ENCODE measurements at regions not wholly inside any gene's neighbourhood (a gene's known extent, or its start where the extent isn't known, plus 50 kb on each side); places are given as distances from the start of the nearest gene placed in this dataset.

DNA sequence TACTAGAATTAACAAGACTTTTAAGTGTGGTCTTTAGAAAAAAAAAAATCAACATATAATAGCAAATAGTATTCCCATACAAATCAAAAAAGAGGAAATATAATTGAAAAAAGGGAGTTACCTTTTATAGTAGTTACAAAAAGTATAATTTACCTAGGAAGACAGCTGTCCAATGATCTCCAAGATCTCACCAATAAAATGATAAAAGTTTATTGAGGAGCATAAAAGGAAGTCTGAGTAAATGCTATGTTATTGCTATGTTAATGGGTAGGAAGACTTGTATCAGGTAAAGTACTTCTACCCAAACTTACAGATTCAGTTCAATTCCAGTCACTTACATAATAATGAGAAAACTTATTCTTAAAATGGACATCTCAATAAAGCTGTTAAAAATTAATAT is 379.0 kb upstream of the TPM1 start:
- Mint-ChIP-seq H3K4me1 (no peaks in the 10 kb centered on the region), H3K36me3 (peaks cover 2% of the 10 kb centered on the region), H3K4me3 (no peak overlapping the region), H3K27me3 (ENCODE audit: low read depth) (no peaks in the 10 kb centered on the region), H3K27ac (no peak overlapping the region), H3K9me3 (peaks cover 4% of the 10 kb centered on the region)
- TF ChIP-seq, protein P1, sequence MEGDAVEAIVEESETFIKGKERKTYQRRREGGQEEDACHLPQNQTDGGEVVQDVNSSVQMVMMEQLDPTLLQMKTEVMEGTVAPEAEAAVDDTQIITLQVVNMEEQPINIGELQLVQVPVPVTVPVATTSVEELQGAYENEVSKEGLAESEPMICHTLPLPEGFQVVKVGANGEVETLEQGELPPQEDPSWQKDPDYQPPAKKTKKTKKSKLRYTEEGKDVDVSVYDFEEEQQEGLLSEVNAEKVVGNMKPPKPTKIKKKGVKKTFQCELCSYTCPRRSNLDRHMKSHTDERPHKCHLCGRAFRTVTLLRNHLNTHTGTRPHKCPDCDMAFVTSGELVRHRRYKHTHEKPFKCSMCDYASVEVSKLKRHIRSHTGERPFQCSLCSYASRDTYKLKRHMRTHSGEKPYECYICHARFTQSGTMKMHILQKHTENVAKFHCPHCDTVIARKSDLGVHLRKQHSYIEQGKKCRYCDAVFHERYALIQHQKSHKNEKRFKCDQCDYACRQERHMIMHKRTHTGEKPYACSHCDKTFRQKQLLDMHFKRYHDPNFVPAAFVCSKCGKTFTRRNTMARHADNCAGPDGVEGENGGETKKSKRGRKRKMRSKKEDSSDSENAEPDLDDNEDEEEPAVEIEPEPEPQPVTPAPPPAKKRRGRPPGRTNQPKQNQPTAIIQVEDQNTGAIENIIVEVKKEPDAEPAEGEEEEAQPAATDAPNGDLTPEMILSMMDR (IDR thresholded peaks at IDR 0.05; ENCODE audit: unreplicated experiment): no peak
- no peak for DNase-seq (ENCODE audit: low spot score in 2 of 2, unreplicated experiment in 2 of 2)

- H3K27me3 Mint-ChIP-seq (ENCODE audit: low read depth): no peaks in the 10 kb centered on the region
- no peaks in the 10 kb centered on the region for H3K4me1 Mint-ChIP-seq
- no peak overlapping the region for H3K27ac Mint-ChIP-seq
- TF ChIP-seq, protein P1 (IDR thresholded peaks at IDR 0.05; ENCODE audit: unreplicated experiment): no peak
- H3K4me3 Mint-ChIP-seq: no peak overlapping the region
- DNase-seq (ENCODE audit: low spot score in 2 of 2, unreplicated experiment in 2 of 2): no peak
- H3K9me3 Mint-ChIP-seq: peaks cover 8% of the 10 kb centered on the region
- H3K36me3 Mint-ChIP-seq: peaks cover 5% of the 10 kb centered on the region
Observed at GRCh38 chr15:62665449-62665848, 377.1 kb upstream of the TPM1 start.

DNA sequence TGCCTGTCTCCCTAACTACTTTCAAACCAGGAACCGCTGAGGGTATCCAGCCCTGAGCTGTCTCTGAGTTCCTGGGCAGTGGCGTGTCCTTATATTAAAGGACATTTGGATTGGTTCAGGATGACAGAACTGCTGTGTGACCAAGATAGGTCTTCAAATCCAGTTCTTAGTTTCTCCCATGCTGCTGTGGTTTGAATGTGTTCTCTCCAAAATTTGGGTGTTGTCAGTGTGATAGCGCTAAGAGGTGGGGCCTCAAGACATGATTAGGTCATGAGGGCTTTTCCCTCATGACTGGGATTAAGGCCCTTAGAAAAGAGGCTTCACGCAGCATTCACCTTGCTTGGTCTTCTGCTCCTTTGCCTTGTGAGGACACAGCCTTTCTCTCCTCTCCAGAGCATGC is 376.5 kb upstream of the TPM1 start:
- Mint-ChIP-seq H3K9me3 (peaks cover 13% of the 10 kb centered on the region), H3K4me1 (no peaks in the 10 kb centered on the region), H3K36me3 (peaks cover 10% of the 10 kb centered on the region), H3K4me3 (no peak overlapping the region), H3K27ac (no peak overlapping the region), H3K27me3 (ENCODE audit: low read depth) (no peaks in the 10 kb centered on the region)
- DNase-seq (ENCODE audit: low spot score in 2 of 2, unreplicated experiment in 2 of 2): no peak
- TF ChIP-seq, protein P1 (IDR thresholded peaks at IDR 0.05; ENCODE audit: unreplicated experiment): no peak

DNA sequence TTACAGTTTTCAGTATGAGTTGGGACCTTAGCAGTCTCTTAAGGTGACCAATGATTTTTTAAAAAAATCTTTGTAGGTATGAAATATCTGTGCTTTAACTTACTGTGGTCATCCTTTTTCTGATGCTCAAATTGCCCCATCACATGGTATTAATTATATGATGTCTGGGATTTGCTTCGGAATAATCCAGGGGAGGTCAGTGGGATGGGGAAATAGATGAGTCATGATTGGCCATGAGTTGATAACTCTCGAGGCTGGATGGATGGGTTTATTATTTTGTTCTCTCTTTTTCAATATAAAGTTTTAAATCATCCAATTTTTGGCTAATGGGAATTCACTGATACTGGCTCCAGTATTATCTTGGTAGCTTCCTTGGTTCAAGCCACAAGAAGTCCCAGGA is 370.3 kb upstream of the TPM1 start:
- no peaks in the 10 kb centered on the region for H3K27me3 Mint-ChIP-seq (ENCODE audit: low read depth)

GRCh38 chr15:62676891-62677290 is 365.7 kb upstream of the TPM1 start:
- TF ChIP-seq, protein P1 (IDR thresholded peaks at IDR 0.05; ENCODE audit: unreplicated experiment): no peak
- Mint-ChIP-seq H3K4me3 (no peak overlapping the region), H3K4me1 (peaks cover 4% of the 10 kb centered on the region), H3K9me3 (peaks cover 14% of the 10 kb centered on the region), H3K27me3 (ENCODE audit: low read depth) (no peaks in the 10 kb centered on the region), H3K36me3 (peaks cover 18% of the 10 kb centered on the region), H3K27ac (no peak overlapping the region)
- DNase-seq (ENCODE audit: low spot score in 2 of 2, unreplicated experiment in 2 of 2): no peak

More for the DNA sequence above, 370.3 kb upstream of the TPM1 start:
- Mint-ChIP-seq H3K36me3 (peaks cover 13% of the 10 kb centered on the region), H3K27ac (no peak overlapping the region), H3K9me3 (peaks cover 9% of the 10 kb centered on the region), H3K4me1 (peaks cover 4% of the 10 kb centered on the region), H3K4me3 (no peak overlapping the region)
- no peak for DNase-seq (ENCODE audit: low spot score in 2 of 2, unreplicated experiment in 2 of 2)
- TF ChIP-seq, protein P1 (IDR thresholded peaks at IDR 0.05; ENCODE audit: unreplicated experiment): no peak
